ENCODE measurements at regions not wholly inside any gene's neighbourhood (a gene's known extent, or its start where the extent isn't known, plus 50 kb on each side); places are given as distances from the start of the nearest gene placed in this dataset.

- H3K27ac ChIP-seq, result no peak overlapping the region
- H3K4me3 ChIP-seq, result no peak overlapping the region
- WGBS, 10 experiments, result 63 to 100% (median 93%) methylated on average over 1 to 4 of the region's 4 CpGs; no CpG with 5 or more reads in 2 of the 10 experiments
- ATAC-seq (replicated peaks in 6 of 8), result no peak
- in situ Hi-C loops (cut with MboI; ENCODE audit: low pct_unique_long_range_greater_than_20kb in 2 of 9, low sequenced_read_pairs in 9 of 9, unreplicated experiment in 9 of 9), result no loop called here
- H3K4me1 ChIP-seq (replicated peaks in 1 of 2), result no peaks in the 10 kb centered on the region
Measured at GRCh38 chr2:221282386-221282785, 289.7 kb downstream of the EPHA4 start.

GRCh38 chr2:221283896-221284545, 288.1 kb downstream of the EPHA4 start:
- Histone ChIP-seq H3K27ac (no peak overlapping the region), H3K4me1 (replicated peaks in 1 of 2) (no peaks in the 10 kb centered on the region), H3K4me3 (no peak overlapping the region)
- ATAC-seq (replicated peaks in 6 of 8), result no peak
- in situ Hi-C loops (cut with MboI; ENCODE audit: low pct_unique_long_range_greater_than_20kb in 2 of 9, low sequenced_read_pairs in 9 of 9, unreplicated experiment in 9 of 9), result no loop called here
- WGBS, 10 experiments, result 21 to 100% (median 91%) methylated on average over 2 to 5 of the region's 5 CpGs

GRCh38 chr2:221285148-221285547, 287.0 kb downstream of the EPHA4 start:
- peak in 2 of 8 experiments; percentile 55 to 71 for ATAC-seq (replicated peaks in 6 of 8)
- Histone ChIP-seq H3K4me3 (no peak overlapping the region), H3K4me1 (replicated peaks in 1 of 2) (no peaks in the 10 kb centered on the region), H3K27ac (no peak overlapping the region)
- in situ Hi-C loops (cut with MboI; ENCODE audit: low pct_unique_long_range_greater_than_20kb in 2 of 9, low sequenced_read_pairs in 9 of 9, unreplicated experiment in 9 of 9), result no loop called here
- 0 to 93% (median 63%) methylated on average over 1 to 2 of the region's 2 CpGs; no CpG with 5 or more reads in 1 of the 10 experiments for WGBS, 10 experiments

- ATAC-seq (replicated peaks in 6 of 8), result no peak
- in situ Hi-C loops (cut with MboI; ENCODE audit: low pct_unique_long_range_greater_than_20kb in 2 of 9, low sequenced_read_pairs in 9 of 9, unreplicated experiment in 9 of 9), result no loop called here
- Histone ChIP-seq H3K4me3 (no peak overlapping the region), H3K4me1 (replicated peaks in 1 of 2) (no peaks in the 10 kb centered on the region), H3K27ac (no peak overlapping the region)
Measured at GRCh38 chr2:221286406-221286805, 285.7 kb downstream of the EPHA4 start.

- ATAC-seq (replicated peaks in 6 of 8), result peak in 6 of 8 experiments; percentile 60 to 85 (median 80)
- in situ Hi-C loops (cut with MboI; ENCODE audit: low pct_unique_long_range_greater_than_20kb in 2 of 9, low sequenced_read_pairs in 9 of 9, unreplicated experiment in 9 of 9), result no loop called here
- 31 to 86% (median 38%) methylated on average over 1 to 3 of the region's 3 CpGs; no CpG with 5 or more reads in 2 of the 10 experiments for WGBS, 10 experiments
- H3K27ac ChIP-seq, result no peak overlapping the region
- H3K4me3 ChIP-seq, result no peak overlapping the region
- H3K4me1 ChIP-seq (replicated peaks in 1 of 2), result peaks cover 0 to 2% of the 10 kb centered on the region in 2 donors
Measured at GRCh38 chr2:221289389-221289788, 282.7 kb downstream of the EPHA4 start.

GRCh38 chr2:221289846-221290245, 282.3 kb downstream of the EPHA4 start:
- Histone ChIP-seq H3K27ac (no peak overlapping the region), H3K4me3 (no peak overlapping the region), H3K4me1 (replicated peaks in 1 of 2) (peaks cover 0 to 4% of the 10 kb centered on the region in 2 donors)
- no peak for ATAC-seq (replicated peaks in 6 of 8)
- in situ Hi-C loops (cut with MboI; ENCODE audit: low pct_unique_long_range_greater_than_20kb in 2 of 9, low sequenced_read_pairs in 9 of 9, unreplicated experiment in 9 of 9), result no loop called here

GRCh38 chr2:221293949-221294742, 278.0 kb downstream of the EPHA4 start:
- Histone ChIP-seq H3K4me3 (no peak overlapping the region), H3K27ac (no peak overlapping the region), H3K4me1 (replicated peaks in 1 of 2) (peaks cover 0 to 4% of the 10 kb centered on the region in 2 donors)
- in situ Hi-C loops (cut with MboI; ENCODE audit: low pct_unique_long_range_greater_than_20kb in 2 of 9, low sequenced_read_pairs in 9 of 9, unreplicated experiment in 9 of 9), result no loop called here
- WGBS, 10 experiments, result 31 to 100% (median 79%) methylated on average over 2 to 6 of the region's 6 CpGs
- ATAC-seq (replicated peaks in 6 of 8), result peak in 7 of 8 experiments; percentile 19 to 80 (median 49)

- in situ Hi-C loops (cut with MboI; ENCODE audit: low pct_unique_long_range_greater_than_20kb in 2 of 9, low sequenced_read_pairs in 9 of 9, unreplicated experiment in 9 of 9), result no loop called here
- H3K4me3 ChIP-seq, result no peak overlapping the region
- H3K4me1 ChIP-seq (replicated peaks in 1 of 2), result peaks cover 3 to 13% of the 10 kb centered on the region in 2 donors
- WGBS, 10 experiments, result 83 to 100% (median 95%) methylated on average over 1 to 2 of the region's 2 CpGs; no CpG with 5 or more reads in 6 of the 10 experiments
- ATAC-seq (replicated peaks in 6 of 8), result no peak
- no peak overlapping the region for H3K27ac ChIP-seq
Measured at GRCh38 chr2:221304916-221305315, 267.2 kb downstream of the EPHA4 start.

GRCh38 chr2:221308507-221309066, 263.5 kb downstream of the EPHA4 start:
- no peak overlapping the region for H3K27ac ChIP-seq
- 60 to 100% (median 67%) methylated on average over 1 to 4 of the region's 4 CpGs; no CpG with 5 or more reads in 4 of the 10 experiments for WGBS, 10 experiments
- H3K4me1 ChIP-seq (replicated peaks in 1 of 2), result peaks cover 11 to 17% of the 10 kb centered on the region in 2 donors
- in situ Hi-C loops (cut with MboI; ENCODE audit: low pct_unique_long_range_greater_than_20kb in 2 of 9, low sequenced_read_pairs in 9 of 9, unreplicated experiment in 9 of 9), result no loop called here
- ATAC-seq (replicated peaks in 6 of 8), result peak in 5 of 8 experiments; percentile 39 to 63 (median 45)
- no peak overlapping the region for H3K4me3 ChIP-seq

- peak in 5 of 8 experiments; percentile 54 to 84 (median 68) for ATAC-seq (replicated peaks in 6 of 8)
- H3K27ac ChIP-seq, result no peak overlapping the region
- in situ Hi-C loops (cut with MboI; ENCODE audit: low pct_unique_long_range_greater_than_20kb in 2 of 9, low sequenced_read_pairs in 9 of 9, unreplicated experiment in 9 of 9), result no loop called here
- H3K4me1 ChIP-seq (replicated peaks in 1 of 2), result peaks cover 11 to 20% of the 10 kb centered on the region in 2 donors
- no peak overlapping the region for H3K4me3 ChIP-seq
- WGBS, 10 experiments, result 33 to 95% (median 81%) methylated on average over 1 to 9 of the region's 10 CpGs; no CpG with 5 or more reads in 1 of the 10 experiments
Measured at GRCh38 chr2:221309892-221310583, 262.1 kb downstream of the EPHA4 start.

GRCh38 chr2:221310730-221311129, 261.4 kb downstream of the EPHA4 start:
- H3K4me1 ChIP-seq (replicated peaks in 1 of 2), result peaks cover 11 to 20% of the 10 kb centered on the region in 2 donors
- WGBS, 10 experiments, result 57% methylated on average over 1 of the region's 1 CpG; no CpG with 5 or more reads in 8 of the 10 experiments
- H3K27ac ChIP-seq, result no peak overlapping the region
- no peak overlapping the region for H3K4me3 ChIP-seq
- in situ Hi-C loops (cut with MboI; ENCODE audit: low pct_unique_long_range_greater_than_20kb in 2 of 9, low sequenced_read_pairs in 9 of 9, unreplicated experiment in 9 of 9), result no loop called here
- ATAC-seq (replicated peaks in 6 of 8), result peak in 2 of 8 experiments; percentile 71 to 99

- in situ Hi-C loops (cut with MboI; ENCODE audit: low pct_unique_long_range_greater_than_20kb in 2 of 9, low sequenced_read_pairs in 9 of 9, unreplicated experiment in 9 of 9), result no loop called here
- ATAC-seq (replicated peaks in 6 of 8), result no peak
- H3K4me3 ChIP-seq, result no peak overlapping the region
- peaks cover 11 to 20% of the 10 kb centered on the region in 2 donors for H3K4me1 ChIP-seq (replicated peaks in 1 of 2)
- H3K27ac ChIP-seq, result no peak overlapping the region
Measured at GRCh38 chr2:221312634-221313033, 259.5 kb downstream of the EPHA4 start.

- WGBS, 10 experiments, result 0 to 100% (median 21%) methylated on average over 1 to 2 of the region's 2 CpGs; no CpG with 5 or more reads in 2 of the 10 experiments
- in situ Hi-C loops (cut with MboI; ENCODE audit: low pct_unique_long_range_greater_than_20kb in 2 of 9, low sequenced_read_pairs in 9 of 9, unreplicated experiment in 9 of 9), result no loop called here
Measured at GRCh38 chr2:221314786-221315185, 257.3 kb downstream of the EPHA4 start.

More at GRCh38 chr2:221314786-221315185, 257.3 kb downstream of the EPHA4 start:
- Histone ChIP-seq H3K27ac (no peak overlapping the region), H3K4me3 (no peak overlapping the region), H3K4me1 (replicated peaks in 1 of 2) (peaks cover 8 to 10% of the 10 kb centered on the region in 2 donors)
- no peak for ATAC-seq (replicated peaks in 6 of 8)

All from motor neuron (in vitro differentiated cells).